Pancreas (tissue), 10 donors: ENCODE measurements at regions not wholly inside any gene's neighbourhood (a gene's known extent, or its start where the extent isn't known, plus 50 kb on each side); places are given as distances from the start of the nearest gene placed in this dataset.
A peak's percentile ranks its signal among the peaks of the same experiment; 100 is the strongest.

Source experiments
- ATAC-seq, 4 donors: fragments of 200-7000 bp; cut with Tn5 transposase; one replicate each; pipeline versions ENCODE4 v1.8.0 to v1.9.1; 2020; ENCODE audit warnings: mild to moderate bottlenecking in 4 of 4, moderate library complexity in 4 of 4
- DNase-seq, 6 donors: peaks; one replicate each; pipeline ENCODE4 v3.0.0-alpha.2; 2020
- FAIRE-seq: peaks from 2 replicates; lab custom pipeline; 2012; peaks lifted over from hg19 to GRCh38; lab: Jason Lieb, UNC
- H3K27ac ChIP-seq, 4 donors: fragments of 200-600 bp; sonication (generic); 1 replicate in 3 of 4; 2 replicates in 1 of 4; pipeline versions ENCODE4 v1.5.0 to v1.8.0; 2020
- H3K27me3 ChIP-seq, 4 donors: fragments of 200-600 bp; one replicate each; pipeline ENCODE4 v1.8.0; 2021
- H3K36me3 ChIP-seq, 3 donors: fragments of 200-600 bp; sonication (generic) in 1 of 3; one replicate each; pipeline versions ENCODE4 v1.5.0 to v1.8.0; 2020 to 2021
- H3K4me1 ChIP-seq, 3 donors: fragments of 200-600 bp; one replicate each; pipeline ENCODE4 v1.8.0; 2021
- H3K4me3 ChIP-seq, 4 donors: fragments of 200-600 bp; sonication (generic) in 2 of 4; one replicate each; pipeline versions ENCODE4 v1.5.0 to v1.8.0; 2020 to 2021
- H3K9me3 ChIP-seq, 4 donors: fragments of 200-600 bp; one replicate each; pipeline ENCODE4 v1.8.0; 2021
- WGBS, 2 donors: extraction: QIAGEN DNeasy Blood & Tissue Kit; methylation state at CpG; one replicate each; pipeline ENCODE4 v1.1.7; 2013; 5-methylcytosine and 5-hydroxymethylcytosine counted together
- intact Hi-C, 3 donors: fragments of 100-400 bp; cut with DNase I; formaldehyde crosslinking; loops; one replicate each; pipeline versions ENCODE4 v1.11.1 to v1.14.2; 2022
- TF ChIP-seq, protein P1 (sequence below), 4 donors: fragments of 200-600 bp; sonication (generic) in 3 of 4; IDR thresholded peaks; one replicate each; pipeline versions ENCODE4 v1.5.0 to v1.8.0; 2021; ENCODE audit warnings: antibody characterized with exemption in 4 of 4
- donor health status: healthy with polysubstance abuse.
- donor health status: DM: no; HTN: no; CAD: no; lungs with moderate emphysema.
- donor health status: DM: no; HTN: no; CAD: no.
- donor health status: control.
- donor health status: control.
- donor health status: Bipolar disorder and iron deficiency.
- donor health status: DM: yes; HTN: yes; CAD: no.
- donor health status: DM: no; HTN: no; CAD: no.
- donor health status: DM: no; HTN: no; CAD: no.
- donor health status: DM: yes; HTN: yes; CAD: no.

- 60 to 67% methylated on average over 3 of the region's 3 CpGs for WGBS, 2 donors
- no peak for ATAC-seq
Measured at GRCh38 chr15:37262922-37263608, 162.7 kb upstream of the MEIS2 start.

GRCh38 chr15:37289109-37289765, 188.9 kb upstream of the MEIS2 start:
- intact Hi-C loops, result no loop called here
- peak in 1 of 4 donors; percentile 38 for ATAC-seq
- peaks cover 0 to 3% (median 0%) of the 10 kb centered on the region in 3 donors for H3K4me1 ChIP-seq
- FAIRE-seq, result no peak
- TF ChIP-seq, protein P1, sequence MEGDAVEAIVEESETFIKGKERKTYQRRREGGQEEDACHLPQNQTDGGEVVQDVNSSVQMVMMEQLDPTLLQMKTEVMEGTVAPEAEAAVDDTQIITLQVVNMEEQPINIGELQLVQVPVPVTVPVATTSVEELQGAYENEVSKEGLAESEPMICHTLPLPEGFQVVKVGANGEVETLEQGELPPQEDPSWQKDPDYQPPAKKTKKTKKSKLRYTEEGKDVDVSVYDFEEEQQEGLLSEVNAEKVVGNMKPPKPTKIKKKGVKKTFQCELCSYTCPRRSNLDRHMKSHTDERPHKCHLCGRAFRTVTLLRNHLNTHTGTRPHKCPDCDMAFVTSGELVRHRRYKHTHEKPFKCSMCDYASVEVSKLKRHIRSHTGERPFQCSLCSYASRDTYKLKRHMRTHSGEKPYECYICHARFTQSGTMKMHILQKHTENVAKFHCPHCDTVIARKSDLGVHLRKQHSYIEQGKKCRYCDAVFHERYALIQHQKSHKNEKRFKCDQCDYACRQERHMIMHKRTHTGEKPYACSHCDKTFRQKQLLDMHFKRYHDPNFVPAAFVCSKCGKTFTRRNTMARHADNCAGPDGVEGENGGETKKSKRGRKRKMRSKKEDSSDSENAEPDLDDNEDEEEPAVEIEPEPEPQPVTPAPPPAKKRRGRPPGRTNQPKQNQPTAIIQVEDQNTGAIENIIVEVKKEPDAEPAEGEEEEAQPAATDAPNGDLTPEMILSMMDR (IDR thresholded peaks at IDR 0.05), result no peak
- no peaks in the 10 kb centered on the region for H3K9me3 ChIP-seq
- no peaks in the 10 kb centered on the region for H3K27me3 ChIP-seq
- no peak overlapping the region for H3K27ac ChIP-seq
- H3K4me3 ChIP-seq, result no peak overlapping the region
- H3K36me3 ChIP-seq, result no peaks in the 10 kb centered on the region
- whole genome bisulfite sequencing, 2 donors, result 71 to 77% methylated on average over 3 of the region's 3 CpGs
- no peak for DNase-seq

More at GRCh38 chr15:37262922-37263608, 162.7 kb upstream of the MEIS2 start:
- Histone ChIP-seq H3K27ac (no peak overlapping the region), H3K4me1 (no peaks in the 10 kb centered on the region), H3K27me3 (no peaks in the 10 kb centered on the region), H3K4me3 (no peak overlapping the region), H3K9me3 (no peaks in the 10 kb centered on the region), H3K36me3 (no peaks in the 10 kb centered on the region)
- no peak for DNase-seq
- intact Hi-C loops, result no loop called here
- FAIRE-seq, result no peak
- TF ChIP-seq, protein P1 (IDR thresholded peaks at IDR 0.05), result no peak

- FAIRE-seq, result no peak
- no peaks in the 10 kb centered on the region for H3K36me3 ChIP-seq
- TF ChIP-seq, protein P1 (IDR thresholded peaks at IDR 0.05), result no peak
- no peaks in the 10 kb centered on the region for H3K9me3 ChIP-seq
- intact Hi-C loops, result no loop called here
- WGBS, 2 donors, result 17 to 23% methylated on average over 1 of the region's 1 CpG
- peaks cover 0 to 3% (median 0%) of the 10 kb centered on the region in 3 donors for H3K4me1 ChIP-seq
- no peak for DNase-seq
- no peaks in the 10 kb centered on the region for H3K27me3 ChIP-seq
- H3K27ac ChIP-seq, result no peak overlapping the region
- ATAC-seq, result peak; percentile 73 to 81 (median 78)
- no peak overlapping the region for H3K4me3 ChIP-seq
Measured at GRCh38 chr15:37291920-37292319, 191.6 kb upstream of the MEIS2 start.

GRCh38 chr15:37298271-37298670, 197.9 kb upstream of the MEIS2 start:
- Histone ChIP-seq H3K27ac (no peak overlapping the region), H3K9me3 (no peaks in the 10 kb centered on the region), H3K4me1 (no peaks in the 10 kb centered on the region), H3K4me3 (no peak overlapping the region), H3K27me3 (no peaks in the 10 kb centered on the region), H3K36me3 (no peaks in the 10 kb centered on the region)
- WGBS, 2 donors, result 13 to 20% methylated on average over 1 of the region's 1 CpG
- ATAC-seq (no peak), DNase-seq (no peak), FAIRE-seq (no peak)
- intact Hi-C loops, result no loop called here
- TF ChIP-seq, protein P1 (IDR thresholded peaks at IDR 0.05), result no peak

DNA sequence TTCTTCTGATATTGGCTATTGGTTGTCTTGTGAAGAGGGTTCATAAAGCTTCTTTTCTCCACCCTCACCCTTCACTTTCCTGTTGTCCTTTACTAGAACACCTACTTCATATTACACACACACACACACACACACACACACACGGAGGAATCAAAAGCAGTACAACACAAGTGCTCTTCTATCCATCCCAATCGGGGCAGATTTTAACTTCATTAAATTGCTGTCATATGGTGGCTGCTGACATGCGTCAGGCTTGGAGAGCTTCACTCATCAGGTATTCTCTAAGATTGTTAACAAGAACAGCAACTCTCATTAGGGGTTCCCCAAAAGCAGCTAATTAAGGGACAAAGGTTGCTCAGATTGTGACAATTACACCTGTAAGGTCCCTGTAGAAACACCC, 239.1 kb upstream of the MEIS2 start:
- Histone ChIP-seq H3K27me3 (no peaks in the 10 kb centered on the region), H3K9me3 (no peaks in the 10 kb centered on the region), H3K4me1 (no peaks in the 10 kb centered on the region), H3K4me3 (no peak overlapping the region), H3K27ac (no peak overlapping the region), H3K36me3 (no peaks in the 10 kb centered on the region)
- ATAC-seq, result no peak
- WGBS, 2 donors, result 62 to 68% methylated on average over 3 of the region's 3 CpGs
- intact Hi-C loops, result no loop called here
- TF ChIP-seq, protein P1 (IDR thresholded peaks at IDR 0.05), result no peak
- FAIRE-seq, result no peak
- DNase-seq, result no peak
